ENCODE measurements at regions not wholly inside any gene's neighbourhood (a gene's known extent, or its start where the extent isn't known, plus 50 kb on each side); places are given as distances from the start of the nearest gene placed in this dataset.

DNA sequence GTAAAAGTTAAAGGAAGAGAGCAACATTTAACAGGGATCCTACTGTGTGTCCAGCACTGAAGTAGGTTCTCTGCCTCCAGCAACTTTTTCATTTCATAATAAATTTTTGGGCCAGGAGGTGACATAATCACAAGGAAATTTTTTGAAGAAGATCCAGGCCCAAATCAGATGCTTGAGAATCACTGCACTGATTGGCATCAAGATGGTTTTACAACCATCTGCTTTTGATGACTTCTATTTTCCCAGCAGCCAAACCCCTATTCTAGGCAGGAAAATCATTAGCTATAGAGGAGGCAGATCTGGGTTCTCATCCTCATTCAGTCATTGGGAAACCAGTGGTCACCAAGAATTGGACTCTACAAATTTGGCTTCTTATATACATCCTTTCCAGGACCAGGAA is 79.0 kb downstream of the ARL4A start:
- Histone ChIP-seq H3K27me3 (ENCODE audit: control insufficient read depth in 4 of 4, insufficient read depth in 4 of 4, low read length in 3 of 4) (no peaks in the 10 kb centered on the region), H3K4me3 (ENCODE audit: low read depth in 1 of 3, low read length in 3 of 3) (no peak overlapping the region), H3K27ac (ENCODE audit: low read depth in 1 of 2, low read length in 2 of 2) (no peak overlapping the region), H3K4me1 (ENCODE audit: control insufficient read depth in 4 of 4, insufficient read depth in 4 of 4, low read length in 3 of 4) (peaks cover 2 to 18% (median 16%) of the 10 kb centered on the region in 4 donors), H3K9me3 (ENCODE audit: control insufficient read depth in 4 of 4, low read length in 3 of 4) (no peaks in the 10 kb centered on the region), H3K36me3 (ENCODE audit: control insufficient read depth in 4 of 4, insufficient read depth in 3 of 4, low read depth in 1 of 4, low read length in 3 of 4) (no peaks in the 10 kb centered on the region), H3K9ac (ENCODE audit: low read depth in 1 of 2, low read length in 2 of 2) (no peak overlapping the region)
- TF ChIP-seq FOXA2 (IDR thresholded peaks at IDR 0.05), result no peak
- TF ChIP-seq, protein P1, sequence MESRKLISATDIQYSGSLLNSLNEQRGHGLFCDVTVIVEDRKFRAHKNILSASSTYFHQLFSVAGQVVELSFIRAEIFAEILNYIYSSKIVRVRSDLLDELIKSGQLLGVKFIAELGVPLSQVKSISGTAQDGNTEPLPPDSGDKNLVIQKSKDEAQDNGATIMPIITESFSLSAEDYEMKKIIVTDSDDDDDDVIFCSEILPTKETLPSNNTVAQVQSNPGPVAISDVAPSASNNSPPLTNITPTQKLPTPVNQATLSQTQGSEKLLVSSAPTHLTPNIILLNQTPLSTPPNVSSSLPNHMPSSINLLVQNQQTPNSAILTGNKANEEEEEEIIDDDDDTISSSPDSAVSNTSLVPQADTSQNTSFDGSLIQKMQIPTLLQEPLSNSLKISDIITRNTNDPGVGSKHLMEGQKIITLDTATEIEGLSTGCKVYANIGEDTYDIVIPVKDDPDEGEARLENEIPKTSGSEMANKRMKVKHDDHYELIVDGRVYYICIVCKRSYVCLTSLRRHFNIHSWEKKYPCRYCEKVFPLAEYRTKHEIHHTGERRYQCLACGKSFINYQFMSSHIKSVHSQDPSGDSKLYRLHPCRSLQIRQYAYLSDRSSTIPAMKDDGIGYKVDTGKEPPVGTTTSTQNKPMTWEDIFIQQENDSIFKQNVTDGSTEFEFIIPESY (IDR thresholded peaks at IDR 0.05), result no peak
- TF ChIP-seq MAX (IDR thresholded peaks at IDR 0.05), result no peak
- TF ChIP-seq HNF4G (IDR thresholded peaks at IDR 0.05), result no peak
- no peak for TF ChIP-seq RXRA (IDR thresholded peaks at IDR 0.05)
- no peak for TF ChIP-seq REST (IDR thresholded peaks at IDR 0.05)
- TF ChIP-seq RAD21 (IDR thresholded peaks at IDR 0.05), result no peak
- no peak for TF ChIP-seq TAF1 (conservative IDR thresholded peaks at IDR 0.05)
- TF ChIP-seq, protein P2, sequence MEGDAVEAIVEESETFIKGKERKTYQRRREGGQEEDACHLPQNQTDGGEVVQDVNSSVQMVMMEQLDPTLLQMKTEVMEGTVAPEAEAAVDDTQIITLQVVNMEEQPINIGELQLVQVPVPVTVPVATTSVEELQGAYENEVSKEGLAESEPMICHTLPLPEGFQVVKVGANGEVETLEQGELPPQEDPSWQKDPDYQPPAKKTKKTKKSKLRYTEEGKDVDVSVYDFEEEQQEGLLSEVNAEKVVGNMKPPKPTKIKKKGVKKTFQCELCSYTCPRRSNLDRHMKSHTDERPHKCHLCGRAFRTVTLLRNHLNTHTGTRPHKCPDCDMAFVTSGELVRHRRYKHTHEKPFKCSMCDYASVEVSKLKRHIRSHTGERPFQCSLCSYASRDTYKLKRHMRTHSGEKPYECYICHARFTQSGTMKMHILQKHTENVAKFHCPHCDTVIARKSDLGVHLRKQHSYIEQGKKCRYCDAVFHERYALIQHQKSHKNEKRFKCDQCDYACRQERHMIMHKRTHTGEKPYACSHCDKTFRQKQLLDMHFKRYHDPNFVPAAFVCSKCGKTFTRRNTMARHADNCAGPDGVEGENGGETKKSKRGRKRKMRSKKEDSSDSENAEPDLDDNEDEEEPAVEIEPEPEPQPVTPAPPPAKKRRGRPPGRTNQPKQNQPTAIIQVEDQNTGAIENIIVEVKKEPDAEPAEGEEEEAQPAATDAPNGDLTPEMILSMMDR (IDR thresholded peaks at IDR 0.05; ENCODE audit: low read depth, low read length, missing input control), result no peak
- no peak for TF ChIP-seq HNF4A (conservative IDR thresholded peaks at IDR 0.05)
- no peak for TF ChIP-seq FOXA1 (IDR thresholded peaks at IDR 0.05)
- DNase-seq (ENCODE audit: low spot score), result no peak

- no peak for TF ChIP-seq NR2F2 (IDR thresholded peaks at IDR 0.05)
- no peak for TF ChIP-seq RXRA (IDR thresholded peaks at IDR 0.05)
- TF ChIP-seq FOXA2 (IDR thresholded peaks at IDR 0.05), result no peak
- TF ChIP-seq EGR1 (IDR thresholded peaks at IDR 0.05; ENCODE audit: low read depth in 2 of 2), result no peak
- TF ChIP-seq TAF1 (conservative IDR thresholded peaks at IDR 0.05), result no peak
- TF ChIP-seq JUND (IDR thresholded peaks at IDR 0.05), result no peak
- TF ChIP-seq, protein P1 (IDR thresholded peaks at IDR 0.05), result no peak
- no peak for TF ChIP-seq GABPA (IDR thresholded peaks at IDR 0.05 in 1 of 2, conservative IDR thresholded peaks at IDR 0.05 in 1 of 2)
- TF ChIP-seq HNF4G (IDR thresholded peaks at IDR 0.05), result no peak
- no peak for TF ChIP-seq REST (IDR thresholded peaks at IDR 0.05)
- TF ChIP-seq FOXA1 (IDR thresholded peaks at IDR 0.05), result no peak
- no peak for TF ChIP-seq MAX (IDR thresholded peaks at IDR 0.05)
- H3K9me3 ChIP-seq (ENCODE audit: control insufficient read depth in 4 of 4, low read length in 3 of 4), result no peaks in the 10 kb centered on the region
- no peak overlapping the region for H3K27ac ChIP-seq (ENCODE audit: low read depth in 1 of 2, low read length in 2 of 2)
- no peaks in the 10 kb centered on the region for H3K36me3 ChIP-seq (ENCODE audit: control insufficient read depth in 4 of 4, insufficient read depth in 3 of 4, low read depth in 1 of 4, low read length in 3 of 4)
- no peak overlapping the region for H3K4me3 ChIP-seq (ENCODE audit: low read depth in 1 of 3, low read length in 3 of 3)
- no peak for DNase-seq (ENCODE audit: low spot score)
- H3K27me3 ChIP-seq (ENCODE audit: control insufficient read depth in 4 of 4, insufficient read depth in 4 of 4, low read length in 3 of 4), result no peaks in the 10 kb centered on the region
- WGBS, result 74% methylated on average over 1 of the region's 1 CpG
- no peak overlapping the region for H3K9ac ChIP-seq (ENCODE audit: low read depth in 1 of 2, low read length in 2 of 2)
- H3K4me1 ChIP-seq (ENCODE audit: control insufficient read depth in 4 of 4, insufficient read depth in 4 of 4, low read length in 3 of 4), result peaks cover 2 to 23% (median 18%) of the 10 kb centered on the region in 4 donors
These were observed 81.5 kb downstream of the ARL4A start for GRCh38 chr7:12768948-12769347.

Data from liver (tissue), 8 donors.